ENCODE measurements at regions not wholly inside any gene's neighbourhood (a gene's known extent, or its start where the extent isn't known, plus 50 kb on each side); places are given as distances from the start of the nearest gene placed in this dataset.

GRCh38 chr12:106006940-106007339 lies 131.8 kb downstream of the NUAK1 start:
- DNase-seq = no peak

DNA sequence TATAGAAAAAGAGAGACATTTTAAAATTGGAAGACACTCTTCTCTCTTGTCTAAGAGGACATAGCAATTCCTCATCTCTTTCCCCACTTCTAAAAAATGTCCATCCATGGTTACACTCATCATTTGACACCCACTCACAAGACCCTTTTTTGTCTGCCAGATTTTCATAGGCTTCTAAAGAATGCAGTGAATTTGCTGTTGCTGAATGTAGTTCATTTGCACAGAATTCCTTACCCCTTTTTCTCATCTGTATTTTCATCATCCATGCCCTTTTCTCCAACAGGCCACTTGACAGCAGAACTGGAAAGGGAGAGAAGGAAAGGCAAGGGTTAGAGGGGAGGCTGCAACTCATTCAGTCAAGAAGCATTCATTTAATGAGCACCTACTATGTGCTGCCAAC lies 128.0 kb downstream of the NUAK1 start:
- DNase-seq = no peak
